GM18867 (cell line): ENCODE measurements at regions not wholly inside any gene's neighbourhood (a gene's known extent, or its start where the extent isn't known, plus 50 kb on each side); places are given as distances from the start of the nearest gene placed in this dataset.

Source experiments
- ATAC-seq: cut with Tn5 transposase; IDR thresholded peaks from one replicate; pipeline ENCODE4 v1.9.1; 2021; ENCODE audit warnings: mild to moderate bottlenecking, moderate library complexity; ENCODE audit not compliant: unreplicated experiment

DNA sequence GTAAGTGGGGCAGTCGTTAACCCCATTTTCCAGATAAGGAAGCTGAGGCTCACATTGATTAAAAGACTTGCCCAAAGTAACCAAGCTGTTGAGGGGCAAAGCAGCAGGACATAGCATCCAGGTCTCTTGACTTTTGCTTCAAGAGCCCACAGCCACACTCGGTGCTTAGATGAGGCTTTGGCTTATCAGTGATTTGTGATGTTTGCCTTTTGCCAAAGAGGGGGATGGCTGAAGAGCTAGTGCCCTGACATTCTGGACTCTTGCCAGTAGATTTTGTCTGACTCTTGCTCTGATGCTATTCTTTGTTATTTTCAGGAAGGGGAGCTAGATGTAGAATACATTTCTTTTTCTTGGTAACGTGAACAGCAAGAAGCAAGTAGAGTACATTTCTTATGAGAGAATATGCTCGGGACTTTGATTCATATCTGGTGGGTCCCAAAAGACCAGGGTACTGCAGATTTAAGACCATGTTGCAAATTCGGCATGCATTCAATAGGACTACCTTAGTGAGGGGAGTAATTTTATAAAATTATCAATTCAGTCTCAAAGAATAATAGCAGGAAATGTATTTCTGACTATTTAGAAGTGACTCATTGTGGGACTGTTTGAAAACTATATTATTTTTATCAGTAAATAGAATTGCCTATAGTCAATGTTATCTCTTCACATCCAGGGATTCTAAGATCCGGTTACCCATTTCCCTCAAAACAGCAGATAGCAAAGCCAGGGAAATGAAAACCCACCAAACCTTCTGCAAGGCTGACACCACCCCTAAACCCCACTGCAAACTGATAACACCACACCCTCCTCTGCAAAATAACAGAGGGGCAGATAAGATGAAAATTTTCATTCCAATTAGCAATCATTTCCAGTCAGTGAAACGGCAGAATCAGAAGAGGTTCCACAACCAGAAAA lies 180.0 kb upstream of the BMPER start:
- no peak for ATAC-seq

DNA sequence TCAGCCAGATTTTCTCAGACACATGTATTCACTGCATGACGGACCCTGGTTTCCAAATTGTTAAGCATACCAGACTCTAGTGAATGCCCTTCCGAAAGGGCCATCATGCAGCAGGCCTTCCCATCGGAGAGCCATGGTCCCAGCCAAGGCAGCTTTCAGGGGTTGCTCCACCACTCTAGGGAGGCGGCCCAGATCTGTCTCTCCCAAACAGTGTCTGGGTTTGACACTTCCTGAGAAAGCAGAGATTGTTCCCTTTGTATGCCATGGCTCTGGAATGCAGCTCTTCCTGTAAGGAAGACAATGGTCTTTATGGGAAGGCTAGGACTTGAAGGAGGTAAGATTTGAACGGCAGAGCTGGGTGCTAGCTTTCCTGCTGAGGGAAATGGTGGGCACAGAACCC lies 178.8 kb upstream of the BMPER start:
- no peak for ATAC-seq

DNA sequence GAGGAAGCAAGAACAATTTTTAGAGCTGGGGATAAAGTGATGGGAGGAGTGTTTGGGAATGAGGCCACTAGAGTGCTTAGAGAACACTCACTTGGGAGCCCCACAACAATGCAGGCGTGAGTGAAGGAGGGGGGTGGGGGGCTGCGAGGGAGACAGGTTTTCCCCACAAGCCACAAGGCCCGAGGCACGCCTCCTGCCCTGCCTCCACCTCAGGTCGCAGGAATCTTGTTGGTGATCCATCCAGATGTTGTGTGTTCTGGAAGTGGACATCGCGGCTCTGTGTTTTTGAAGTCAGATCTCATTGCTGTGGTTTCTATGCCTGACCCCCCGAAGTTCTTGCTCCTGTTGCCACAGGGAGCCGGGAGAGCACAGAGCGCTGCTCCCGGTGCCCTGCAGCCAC lies 178.0 kb upstream of the BMPER start:
- ATAC-seq: no peak

DNA sequence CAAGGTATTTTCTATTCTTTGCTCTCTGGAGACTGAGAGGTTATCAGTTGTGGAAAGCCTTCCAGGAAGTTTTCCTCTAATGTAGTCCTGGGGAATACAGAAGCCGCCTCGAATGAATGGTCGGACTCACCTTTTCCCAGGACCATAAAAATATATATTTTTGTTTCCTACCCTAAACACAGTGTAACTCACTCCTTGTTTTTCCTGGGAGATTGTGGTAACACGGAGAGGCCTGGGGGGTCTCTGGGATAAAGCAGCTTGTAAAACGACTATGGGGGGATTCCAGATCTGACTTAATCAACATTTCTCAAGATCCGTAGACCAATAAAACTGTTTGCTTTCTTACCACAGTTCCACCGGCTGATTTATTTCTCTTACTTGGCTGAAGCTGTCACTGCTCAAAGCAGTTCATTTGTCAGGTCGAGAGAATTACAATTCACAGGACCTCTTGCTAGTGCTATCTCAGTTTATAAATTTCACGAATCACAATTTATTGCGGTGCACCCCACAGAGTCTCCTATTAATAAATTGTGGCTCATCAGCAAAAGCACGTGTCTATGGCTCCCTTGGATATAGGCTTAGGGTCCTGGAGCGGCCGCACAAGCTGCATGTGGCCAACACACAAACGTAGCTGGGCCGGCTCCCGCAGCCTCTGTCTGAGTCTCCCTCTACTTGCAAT lies 176.3 kb upstream of the BMPER start:
- no peak for ATAC-seq

DNA sequence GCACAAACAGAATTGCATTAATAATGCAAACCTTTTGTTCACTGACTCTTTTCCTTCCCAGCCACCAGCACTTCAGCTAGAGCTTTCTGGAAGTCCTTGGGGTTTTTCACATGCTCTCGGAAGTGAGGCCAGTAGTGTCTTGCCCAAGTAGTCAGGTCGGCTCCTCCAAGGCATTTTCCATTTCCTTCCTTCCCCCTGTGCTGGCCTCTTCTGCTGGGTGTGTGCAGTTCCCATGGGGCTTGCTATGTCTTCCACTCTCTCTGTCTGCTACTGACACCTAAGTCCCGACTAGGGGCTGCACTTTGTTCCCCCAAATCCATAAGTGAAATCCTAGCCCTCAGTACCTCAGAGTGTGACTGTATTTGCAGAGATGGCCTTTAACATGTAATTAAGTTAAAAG lies 175.6 kb upstream of the BMPER start:
- ATAC-seq: no peak

DNA sequence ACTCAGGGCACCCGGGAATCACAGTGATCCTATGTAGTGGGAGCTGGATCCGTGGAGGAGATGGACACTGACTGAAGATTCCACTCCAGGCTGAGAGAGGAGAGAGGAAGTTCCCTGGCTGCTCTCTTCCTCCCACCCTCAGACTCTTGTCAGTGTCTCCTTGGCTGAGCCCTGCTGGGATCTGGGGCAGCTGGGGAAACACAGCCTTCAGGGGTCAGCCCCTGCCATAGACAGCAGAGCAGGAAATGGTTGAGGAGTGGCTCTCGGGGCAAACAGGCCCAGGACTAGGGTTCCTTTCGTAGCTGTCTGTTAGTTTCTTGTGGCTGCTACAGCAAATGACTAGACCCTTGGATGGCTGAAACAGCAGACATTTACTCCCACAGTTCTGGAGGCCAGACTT lies 174.4 kb upstream of the BMPER start:
- ATAC-seq: no peak

DNA sequence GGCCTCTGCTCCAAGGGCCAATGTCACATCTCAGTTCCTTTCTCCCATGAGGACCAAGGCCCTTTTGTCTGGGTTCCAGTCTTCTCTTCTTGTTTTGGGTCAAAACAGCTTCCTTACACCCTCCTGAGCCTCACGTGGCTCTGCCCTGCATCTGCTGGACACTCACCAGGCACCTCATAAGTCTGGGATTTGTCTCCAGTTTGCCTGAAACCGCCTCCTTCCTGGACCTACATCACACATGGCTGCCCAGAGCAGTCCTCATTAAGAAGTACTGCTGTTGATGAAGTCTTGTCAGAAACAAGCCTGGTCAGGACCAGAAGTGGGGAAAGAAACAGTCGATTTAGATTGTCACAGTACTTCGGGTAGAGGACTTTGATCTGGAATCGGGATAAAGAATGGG lies 173.4 kb upstream of the BMPER start:
- ATAC-seq: no peak

DNA sequence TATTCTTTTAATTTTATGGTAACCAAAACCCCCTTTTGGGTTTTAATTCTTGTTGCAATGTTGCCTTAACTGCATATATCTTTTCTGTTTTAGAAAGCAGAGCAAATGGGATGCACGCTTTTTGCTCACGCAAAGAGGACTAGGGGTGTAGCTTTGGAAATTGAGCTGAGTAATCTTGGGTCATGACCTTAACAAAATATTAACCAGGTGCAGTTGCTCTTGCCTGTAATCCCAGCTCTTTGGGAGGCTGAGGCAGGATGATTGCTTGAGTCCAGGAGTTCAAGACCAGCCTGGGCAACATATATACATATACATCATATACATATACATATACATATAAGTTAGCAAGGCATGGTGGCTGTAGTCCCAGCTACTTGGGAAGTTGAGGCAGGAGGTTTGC lies 172.9 kb upstream of the BMPER start:
- ATAC-seq: no peak

DNA sequence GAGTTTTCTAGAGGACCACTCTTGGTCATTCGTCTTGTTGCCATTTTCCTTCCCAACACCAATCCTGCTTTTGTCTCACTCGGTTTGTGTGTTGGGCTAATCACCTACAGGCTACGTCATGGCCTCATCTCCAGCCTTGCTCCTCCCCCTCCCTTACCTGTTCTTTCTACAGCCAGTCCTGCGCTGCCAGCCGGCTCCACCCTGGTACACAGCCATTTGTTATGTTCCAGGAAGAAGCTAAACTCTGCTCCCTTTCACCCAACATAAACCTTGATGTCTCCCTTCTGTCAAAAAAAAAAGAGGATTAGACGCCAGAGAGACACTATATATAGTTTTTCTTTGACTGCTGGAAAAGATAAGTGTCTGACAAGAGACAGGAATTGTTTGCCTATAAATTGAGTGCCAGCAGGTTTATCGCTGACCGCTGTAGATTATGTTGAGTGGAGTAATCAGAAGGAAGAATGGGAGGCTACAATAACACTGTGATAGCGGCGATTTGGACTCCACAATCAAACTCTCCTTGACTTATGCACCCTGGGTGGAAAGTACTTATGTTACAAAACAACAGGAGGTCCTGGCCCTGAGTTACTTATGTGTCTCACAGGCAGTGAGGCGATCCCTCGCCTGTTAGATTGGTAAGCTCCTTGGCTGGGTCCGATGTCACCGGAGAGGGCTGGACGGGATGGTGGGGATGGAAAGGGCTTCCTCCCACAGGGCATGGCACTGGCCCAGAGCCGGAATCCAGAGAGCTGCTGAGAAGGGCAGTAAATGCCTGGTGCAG lies 171.3 kb upstream of the BMPER start:
- ATAC-seq: no peak

DNA sequence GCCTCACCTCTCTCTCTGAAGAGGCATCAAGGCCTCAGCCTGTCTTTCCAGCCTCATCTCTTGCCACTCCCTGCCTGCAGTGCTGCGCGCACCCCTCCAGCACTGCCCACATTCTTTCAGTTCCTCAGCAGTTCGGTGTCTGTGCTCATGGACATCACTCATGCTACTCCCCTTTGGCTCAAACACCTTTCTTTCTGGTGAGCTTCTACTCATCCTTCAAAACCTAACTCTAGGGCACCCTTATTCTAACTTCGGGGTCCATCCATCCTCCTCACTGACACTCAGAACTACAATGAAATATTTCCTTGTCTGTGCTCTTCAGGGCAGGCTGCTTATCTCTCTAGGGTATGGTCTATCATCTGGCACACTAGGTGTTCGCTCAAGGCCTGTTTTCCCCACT lies 169.9 kb upstream of the BMPER start:
- no peak for ATAC-seq

DNA sequence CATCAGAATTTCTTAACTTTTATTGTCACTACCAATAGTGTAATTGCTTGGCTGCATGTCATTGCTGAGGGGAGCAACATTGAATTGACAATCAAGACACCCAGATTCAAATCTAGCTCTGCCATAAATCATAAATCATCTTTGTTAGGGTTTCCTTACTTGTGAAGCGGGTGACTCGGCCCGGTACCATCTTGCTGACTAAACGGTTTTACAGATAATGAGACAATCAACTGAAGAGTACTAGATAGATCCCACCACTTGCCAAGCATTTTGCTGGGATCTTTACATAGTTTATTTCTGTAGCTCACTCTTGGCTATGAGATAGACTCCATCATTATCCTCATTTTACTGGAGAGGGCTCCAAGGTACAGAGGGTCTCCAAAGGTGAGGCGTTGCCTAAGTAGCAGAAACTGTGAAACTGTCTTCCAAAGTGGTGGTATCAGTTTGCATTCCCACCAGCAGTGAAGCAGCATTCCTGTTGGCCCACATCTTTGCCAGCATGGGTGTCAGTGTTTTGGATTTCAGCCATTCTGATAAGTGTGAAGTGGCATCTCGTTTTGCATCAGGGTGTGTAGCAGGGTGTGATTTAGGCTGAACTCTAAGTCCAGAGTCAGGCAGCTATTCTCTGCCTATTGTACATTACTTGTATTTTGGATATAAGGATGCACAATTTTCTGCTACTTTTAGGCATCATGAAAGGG lies 168.7 kb upstream of the BMPER start:
- ATAC-seq: no peak

DNA sequence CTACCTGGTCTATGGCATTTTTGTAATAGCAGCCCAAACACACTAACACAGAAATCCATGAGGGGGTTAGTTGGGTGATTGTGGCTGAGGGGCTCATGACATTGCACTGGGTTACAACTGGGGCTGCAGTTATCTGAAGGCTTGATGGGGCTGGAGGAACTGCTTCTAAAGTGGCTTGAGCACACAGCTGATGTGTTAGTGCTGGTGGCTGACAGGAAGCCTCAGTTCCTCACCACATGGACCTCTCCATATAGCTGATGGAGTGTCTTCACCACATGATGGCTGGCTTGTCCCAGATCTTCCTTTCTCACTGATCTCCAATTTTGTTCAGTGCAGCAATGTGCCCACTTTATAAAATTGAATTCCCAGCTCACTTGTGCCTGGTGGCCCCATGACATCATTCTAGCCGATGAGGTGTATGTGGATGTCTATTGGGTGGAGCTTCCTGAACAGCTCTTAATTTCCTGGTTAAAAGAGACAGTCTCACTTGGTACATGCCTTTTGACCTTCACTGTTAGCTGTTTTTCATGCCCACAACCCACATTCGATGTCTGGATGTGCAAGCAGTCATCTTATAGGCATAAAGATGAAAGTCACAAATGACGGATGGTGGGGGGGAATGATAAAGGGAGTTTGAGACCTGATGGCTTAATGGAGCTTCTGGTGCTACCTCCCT lies 166.9 kb upstream of the BMPER start:
- no peak for ATAC-seq

DNA sequence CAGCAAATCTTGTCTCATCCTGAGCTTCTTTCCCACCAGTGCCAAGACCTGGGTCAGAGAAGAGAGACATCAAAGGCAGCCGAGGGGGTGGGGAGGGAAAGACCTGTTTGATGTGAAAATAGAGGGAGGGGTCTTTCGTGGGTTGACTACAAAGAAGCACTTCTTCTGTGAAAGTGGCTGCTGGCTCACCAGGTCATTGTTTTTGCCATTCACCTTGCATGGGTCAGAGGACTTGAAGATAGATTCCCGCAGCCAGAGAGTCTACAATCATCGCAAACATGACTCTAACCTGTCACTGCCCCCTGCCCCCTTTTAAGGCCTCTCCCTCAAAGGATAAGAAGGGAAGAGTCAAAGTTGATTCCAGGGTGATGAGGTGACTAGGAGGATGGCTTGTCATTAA lies 166.1 kb upstream of the BMPER start:
- ATAC-seq: no peak

DNA sequence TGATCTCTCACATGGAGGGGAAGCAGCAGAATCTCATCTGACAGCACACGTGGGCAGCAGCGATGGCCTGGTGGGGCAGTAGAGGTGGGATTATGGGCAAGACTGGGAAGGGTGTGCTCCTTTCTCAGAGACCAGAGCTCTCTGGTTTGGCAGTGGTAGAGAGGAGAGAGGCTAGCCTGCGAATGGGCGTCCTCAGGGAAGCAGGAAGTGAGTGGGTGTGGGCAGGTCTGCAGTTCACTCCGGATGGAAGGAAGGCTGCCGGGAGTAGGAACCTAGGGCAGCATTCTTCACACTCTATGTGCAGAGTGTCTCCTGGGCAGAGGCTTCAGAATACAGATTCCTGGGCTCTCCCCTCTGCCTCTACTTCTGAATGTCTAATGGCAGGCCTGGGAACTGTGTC lies 162.8 kb upstream of the BMPER start:
- ATAC-seq: no peak

DNA sequence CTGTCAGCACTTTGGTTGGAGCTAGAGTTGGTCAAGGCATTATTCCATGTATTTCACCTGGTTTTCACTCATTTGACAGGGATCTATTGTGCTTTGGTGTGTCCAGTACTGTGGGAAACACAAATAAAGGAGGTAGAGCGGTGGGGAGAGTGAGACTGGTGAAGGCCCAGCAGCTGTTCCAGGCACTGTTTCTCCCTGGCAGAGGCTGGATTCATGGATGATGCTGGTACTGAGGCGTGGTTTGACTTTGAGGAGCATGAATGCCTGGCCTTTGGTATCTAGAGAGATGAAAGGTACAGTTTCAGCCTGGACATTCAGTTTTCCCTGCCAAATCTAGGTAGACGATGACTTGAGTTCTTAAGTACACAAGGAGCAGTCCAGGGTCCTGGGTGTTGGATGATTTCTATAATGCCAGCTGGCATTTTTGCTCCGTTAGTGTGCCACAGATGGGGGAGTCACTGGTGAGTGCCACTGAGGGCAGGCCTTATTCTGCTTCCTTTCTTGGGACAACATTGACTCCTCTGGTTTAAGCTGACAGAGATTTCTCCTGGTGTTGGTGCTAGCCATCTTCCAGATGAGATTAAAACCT lies 162.2 kb upstream of the BMPER start:
- no peak for ATAC-seq

DNA sequence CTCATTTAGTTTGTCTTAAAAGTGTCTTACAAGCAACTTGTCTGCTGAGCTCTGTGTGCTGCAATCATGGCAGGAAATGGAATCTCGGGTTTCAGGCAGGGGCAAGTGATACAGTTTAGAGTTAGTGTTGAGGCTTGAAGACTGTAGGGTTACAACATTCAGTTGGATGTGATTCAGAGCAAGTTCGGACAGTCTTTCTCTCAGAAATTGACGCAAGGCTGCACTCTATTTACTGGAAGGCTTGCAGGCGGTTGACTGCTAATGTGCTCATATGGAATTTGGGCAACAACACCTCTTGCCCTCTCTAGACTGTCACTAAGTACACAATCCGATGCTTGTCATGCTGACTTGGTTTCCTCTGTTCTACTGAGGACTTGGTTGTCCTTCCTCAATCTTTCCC lies 161.7 kb upstream of the BMPER start:
- ATAC-seq: no peak

DNA sequence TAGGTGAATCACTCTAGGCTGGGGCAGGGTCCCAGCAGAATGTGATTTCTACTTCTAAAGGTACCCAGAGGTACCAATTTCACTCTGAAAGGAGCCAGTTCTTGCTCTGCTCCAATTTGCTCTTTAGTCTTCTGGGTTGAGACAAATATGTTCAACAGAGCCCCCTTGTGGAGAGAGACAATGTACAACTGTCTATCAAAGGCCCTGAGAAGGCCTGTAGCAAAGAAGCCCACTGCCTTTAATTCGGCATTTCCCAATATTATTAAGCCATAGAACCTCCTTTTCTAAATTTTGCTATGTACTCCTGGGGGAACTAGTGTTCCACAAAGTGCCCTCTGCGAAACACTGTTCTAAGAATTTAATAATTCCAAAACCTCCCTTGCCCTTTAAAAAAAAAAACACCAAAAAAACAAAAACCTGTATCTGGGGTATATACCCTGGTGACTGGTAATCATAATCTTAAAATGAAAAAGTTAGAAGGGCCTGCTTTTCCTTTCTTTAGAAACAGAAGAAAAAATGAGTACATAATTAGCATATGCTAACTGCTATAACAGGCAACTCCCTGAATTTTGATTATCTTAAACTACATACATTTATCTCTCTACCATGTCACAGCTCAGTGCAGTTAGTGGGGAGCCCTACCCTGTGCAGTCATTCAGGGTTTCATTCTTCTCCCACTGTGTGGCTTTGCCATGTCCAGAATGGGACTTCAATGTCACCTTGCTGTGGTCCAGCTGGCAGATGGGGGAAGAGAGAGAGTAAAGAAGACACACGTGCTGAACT lies 160.9 kb upstream of the BMPER start:
- ATAC-seq: no peak

DNA sequence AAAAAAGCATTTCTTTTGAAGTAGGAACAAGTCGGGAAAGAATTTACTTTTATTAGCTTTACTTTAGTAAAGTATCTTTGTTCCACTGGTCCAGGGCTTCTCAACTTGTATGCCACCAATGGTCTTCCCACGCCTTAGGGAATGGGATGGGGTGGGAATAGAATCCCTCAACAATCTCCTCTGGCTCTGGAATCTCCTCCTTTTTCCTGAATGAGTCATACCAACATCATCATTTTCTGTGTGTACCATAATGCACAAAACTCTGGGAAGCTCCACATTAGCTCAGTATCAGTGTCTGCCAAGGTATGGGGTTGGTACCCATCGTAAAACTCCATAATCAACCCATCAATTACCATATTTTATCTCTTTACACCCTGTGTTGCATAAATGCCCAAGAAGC lies 159.4 kb upstream of the BMPER start:
- ATAC-seq: no peak

DNA sequence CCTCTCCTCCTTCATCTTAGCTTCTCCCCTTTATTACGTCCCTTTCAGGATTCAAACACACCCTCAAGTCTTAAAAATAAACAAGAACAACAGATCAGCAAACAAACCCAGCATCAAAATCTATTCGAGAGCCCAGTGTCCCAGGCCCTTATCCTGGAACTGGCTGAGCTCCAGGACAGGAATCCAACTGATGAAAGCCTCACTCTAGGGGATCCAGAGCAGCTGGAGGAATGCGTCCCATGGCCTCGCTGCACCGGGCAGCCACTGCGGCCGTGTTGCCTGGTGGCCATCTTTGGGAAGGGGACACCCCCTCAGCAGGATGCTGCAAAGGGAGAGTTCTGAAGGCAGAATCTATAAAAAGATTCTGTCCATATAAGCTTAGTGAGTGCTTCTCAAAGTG lies 156.5 kb upstream of the BMPER start:
- no peak for ATAC-seq
